B cell (primary cell): ENCODE measurements at regions not wholly inside any gene's neighbourhood (a gene's known extent, or its start where the extent isn't known, plus 50 kb on each side); places are given as distances from the start of the nearest gene placed in this dataset.

Experiments used
- ATAC-seq: fragments of 200-7000 bp; cut with Tn5 transposase; one replicate; pipeline ENCODE4 v1.10.0; 2021; ENCODE audit warnings: low read depth, mild to moderate bottlenecking, moderate number of reproducible peaks, moderate library complexity
- CTCF ChIA-PET: fragments of 350-600 bp; sonication (Branson Sonifier 250); formaldehyde crosslinking; loops from one replicate; lab custom pipeline; 2021; ENCODE audit warnings: antibody characterized with exemption, inconsistent platforms; lab: Charles Lee
- POLR2A ChIA-PET: fragments of 350-600 bp; sonication (Branson Sonifier 250); formaldehyde crosslinking; loops from one replicate; lab custom pipeline; 2021; ENCODE audit warnings: antibody characterized with exemption; lab: Charles Lee
- DNase-seq: peaks from one replicate; pipeline ENCODE4 v3.0.0; 2013
- H2AFZ ChIP-seq: 2 replicates; pipeline ENCODE4 v1.6.1; 2012; ENCODE audit warnings: mild to moderate bottlenecking, low read depth, low read length; ENCODE audit not compliant: insufficient read depth, poor library complexity, severe bottlenecking
- H3K27ac ChIP-seq, 2 donors: 1 replicate in 1 of 2; 2 replicates in 1 of 2; pipeline ENCODE4 v1.5.1; 2012 to 2013; ENCODE audit warnings: low read length in 2 of 2, mild to moderate bottlenecking in 2 of 2, moderate library complexity in 1 of 2
- H3K27me3 ChIP-seq, 4 experiments: fragments of 200-600 bp in 1 of 4; sonication (generic) in 1 of 4; replicated peaks in 1 of 4; 1 replicate in 2 of 4; 2 replicates in 2 of 4; pipeline versions ENCODE4 v1.6.1 to v1.7.0; 2013 to 2016; ENCODE audit warnings: low read length in 3 of 4, mild to moderate bottlenecking in 2 of 4, mixed read lengths in 1 of 4, moderate library complexity in 1 of 4; ENCODE audit not compliant: insufficient read depth in 4 of 4, control insufficient read depth in 3 of 4; ENCODE audit errors: control extremely low read depth in 1 of 4
- H3K36me3 ChIP-seq, 2 experiments: replicated peaks in 1 of 2; 1 replicate in 1 of 2; 2 replicates in 1 of 2; pipeline versions ENCODE4 v1.6.1 to v1.7.1; 2013; ENCODE audit warnings: low read length in 1 of 2; ENCODE audit not compliant: insufficient read depth in 2 of 2, control insufficient read depth in 1 of 2; ENCODE audit errors: control extremely low read depth in 1 of 2, extremely low read depth in 1 of 2
- H3K4me1 ChIP-seq, 2 donors: fragments of 200-600 bp in 1 of 2; sonication (generic) in 1 of 2; 1 replicate in 1 of 2; 2 replicates in 1 of 2; pipeline versions ENCODE4 v1.5.1 to v1.6.1; 2013 to 2017; ENCODE audit warnings: low read length in 2 of 2; ENCODE audit not compliant: control insufficient read depth in 2 of 2, insufficient read depth in 2 of 2
- H3K4me2 ChIP-seq: replicated peaks from 2 replicates; pipeline ENCODE3; 2012; ENCODE audit warnings: mild to moderate bottlenecking, low read depth, low read length; ENCODE audit not compliant: poor library complexity, severe bottlenecking
- H3K4me3 ChIP-seq, 5 experiments: fragments of 200-600 bp in 1 of 5; sonication (generic) in 1 of 5; 1 replicate in 3 of 5; 2 replicates in 2 of 5; pipeline versions ENCODE4 v1.5.1 to v1.7.0; 2011 to 2016; ENCODE audit warnings: low read length in 4 of 5, mild to moderate bottlenecking in 4 of 5, low read depth in 2 of 5, control low read depth in 1 of 5, moderate library complexity in 1 of 5; ENCODE audit not compliant: insufficient read depth in 1 of 5; ENCODE audit errors: control extremely low read depth in 1 of 5, extremely low read depth in 1 of 5
- H3K79me2 ChIP-seq: fragments of 200-600 bp; sonication (generic); one replicate; pipeline ENCODE4 v1.6.0; 2016; ENCODE audit warnings: low read length; ENCODE audit not compliant: control insufficient read depth, insufficient read depth
- H3K9ac ChIP-seq: fragments of 200-600 bp; sonication (generic); 2 replicates; pipeline ENCODE4 v1.6.1; 2017; ENCODE audit warnings: mild to moderate bottlenecking, low read length, moderate library complexity
- H3K9me3 ChIP-seq, 3 donors: one replicate each; pipeline versions ENCODE4 v1.6.1 to v1.7.1; 2013; ENCODE audit warnings: low read length in 2 of 3; ENCODE audit not compliant: control insufficient read depth in 2 of 3, insufficient read depth in 1 of 3; ENCODE audit errors: control extremely low read depth in 1 of 3
- H4K20me1 ChIP-seq: 2 replicates; pipeline ENCODE4 v1.6.0; 2012; ENCODE audit warnings: mild to moderate bottlenecking, low read length; ENCODE audit not compliant: insufficient read depth, control insufficient read depth, poor library complexity, severe bottlenecking
- H3K27ac Mint-ChIP-seq: one replicate; pipeline ENCODE4 v1.8.0; 2021; ENCODE audit warnings: mixed read lengths
- H3K27me3 Mint-ChIP-seq: one replicate; pipeline ENCODE4 v1.8.0; 2021; ENCODE audit warnings: mixed read lengths
- H3K4me1 Mint-ChIP-seq: one replicate; pipeline ENCODE4 v1.8.0; 2021; ENCODE audit warnings: mixed read lengths
- H3K4me3 Mint-ChIP-seq: one replicate; pipeline ENCODE4 v1.8.0; 2021; ENCODE audit warnings: mixed read lengths
- H3K9me3 Mint-ChIP-seq: one replicate; pipeline ENCODE4 v1.8.0; 2022; ENCODE audit warnings: mixed read lengths; ENCODE audit not compliant: insufficient read depth
- CTCF ChIP-seq: fragments of 200-600 bp; IDR thresholded peaks from one replicate; pipeline ENCODE4 v1.8.0; 2022; ENCODE audit warnings: antibody characterized with exemption, mild to moderate bottlenecking
- EZH2 ChIP-seq: IDR thresholded peaks from 2 replicates; pipeline ENCODE4 v1.6.1; 2012; ENCODE audit warnings: borderline replicate concordance, low read depth, mild to moderate bottlenecking, moderate library complexity, low read length; ENCODE audit not compliant: insufficient read depth, poor library complexity, severe bottlenecking
- WGBS: methylation state at CpG from one replicate; pipeline ENCODE4 v1.1.5; 2013; ENCODE audit warnings: missing lambda C conversion rate; ENCODE audit not compliant: insufficient coverage; 5-methylcytosine and 5-hydroxymethylcytosine counted together
- intact Hi-C: fragments of 100-400 bp; cut with micrococcal nuclease; formaldehyde crosslinking; loops from one replicate; pipeline ENCODE4 v1.10.0; 2022

DNA sequence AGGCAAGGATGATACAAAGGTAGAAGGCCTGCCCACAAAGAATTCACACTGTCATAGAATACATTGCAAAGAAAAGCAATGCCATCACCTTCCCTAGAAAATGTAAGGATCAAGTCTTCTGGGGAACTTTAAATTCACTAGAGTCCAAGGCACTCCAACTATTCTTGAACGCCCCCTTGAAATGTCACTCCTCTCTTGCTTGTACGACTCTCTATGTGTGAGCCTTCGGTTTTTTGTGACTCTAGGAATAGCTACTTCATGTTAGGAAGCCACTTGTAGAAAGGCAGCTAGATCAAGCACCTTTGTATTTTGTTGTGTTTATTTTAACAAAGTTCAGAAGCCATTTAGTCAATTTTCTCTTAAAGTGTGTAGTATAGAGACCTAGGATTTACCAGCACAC is 159.2 kb upstream of the ARID1B start:
- no peak overlapping the region for H3K4me2 ChIP-seq
- H2AFZ ChIP-seq = no peak overlapping the region
- no peak overlapping the region for H3K4me3 ChIP-seq
- H3K9me3 ChIP-seq = peaks cover 0 to 13% (median 13%) of the 10 kb centered on the region in 3 donors
- H3K36me3 ChIP-seq = no peaks in the 10 kb centered on the region
- TF ChIP-seq CTCF = no peak
- TF ChIP-seq EZH2 = no peak
- Mint-ChIP-seq H3K27me3 (no peaks in the 10 kb centered on the region), H3K27ac (no peak overlapping the region), H3K4me1 (peaks cover 6% of the 10 kb centered on the region), H3K4me3 (no peak overlapping the region), H3K9me3 (peaks cover 11% of the 10 kb centered on the region)
- ChIA-PET POLR2A (no interaction called here), CTCF (no interaction called here)
- no peak overlapping the region for H3K27ac ChIP-seq
- no peaks in the 10 kb centered on the region for H4K20me1 ChIP-seq
- intact Hi-C loops = no loop called here
- H3K27me3 ChIP-seq = no peaks in the 10 kb centered on the region
- H3K4me1 ChIP-seq = no peaks in the 10 kb centered on the region
- DNase-seq (no peak), ATAC-seq (no peak)
- H3K9ac ChIP-seq = no peak overlapping the region
- no peaks in the 10 kb centered on the region for H3K79me2 ChIP-seq
- no CpG with 5 or more reads among the region's 3 CpGs for WGBS

- H3K4me2 ChIP-seq = no peak overlapping the region
- peaks cover 11% of the 10 kb centered on the region for H3K9me3 Mint-ChIP-seq
- H3K9me3 ChIP-seq = peaks cover 0 to 19% (median 15%) of the 10 kb centered on the region in 3 donors
- WGBS = 66% methylated on average over 4 of the region's 10 CpGs
- H3K9ac ChIP-seq = no peak overlapping the region
- no peaks in the 10 kb centered on the region for H3K27me3 Mint-ChIP-seq
- H4K20me1 ChIP-seq = no peaks in the 10 kb centered on the region
- intact Hi-C loops = no loop called here
- H3K79me2 ChIP-seq = no peaks in the 10 kb centered on the region
- no peak for DNase-seq
- ChIA-PET CTCF (no interaction called here), POLR2A (no interaction called here)
- no peak overlapping the region for H3K4me3 Mint-ChIP-seq
- H3K27ac Mint-ChIP-seq = no peak overlapping the region
- ATAC-seq = no peak
- H2AFZ ChIP-seq = no peak overlapping the region
- H3K36me3 ChIP-seq = no peaks in the 10 kb centered on the region
- H3K27me3 ChIP-seq = no peaks in the 10 kb centered on the region
- no peaks in the 10 kb centered on the region for H3K4me1 ChIP-seq
- no peak overlapping the region for H3K4me3 ChIP-seq
- no peak for TF ChIP-seq EZH2
- no peak for TF ChIP-seq CTCF
- H3K27ac ChIP-seq = no peak overlapping the region
- peaks cover 6% of the 10 kb centered on the region for H3K4me1 Mint-ChIP-seq
Measured at GRCh38 chr6:156617376-156617775, 159.8 kb upstream of the ARID1B start.
